GM23248 (cell line): ENCODE measurements at regions not wholly inside any gene's neighbourhood (a gene's known extent, or its start where the extent isn't known, plus 50 kb on each side); places are given as distances from the start of the nearest gene placed in this dataset.

Experiments
- DNase-seq: peaks from one replicate; pipeline ENCODE4 v3.0.0-alpha.2; 2015
- H2AFZ ChIP-seq: fragments of 200-600 bp; sonication (generic); 2 replicates; pipeline ENCODE4 v1.6.1; 2016; ENCODE audit warnings: antibody characterized with exemption
- H3F3A ChIP-seq: fragments of 200-600 bp; sonication (generic); 2 replicates; pipeline ENCODE4 v1.6.1; 2016; ENCODE audit warnings: mild to moderate bottlenecking, antibody characterized with exemption, mixed run types; ENCODE audit not compliant: insufficient read depth
- H3K27ac ChIP-seq: fragments of 200-600 bp; sonication (generic); 2 replicates; pipeline ENCODE4 v1.5.1; 2016; ENCODE audit warnings: mild to moderate bottlenecking
- H3K27me3 ChIP-seq: fragments of 200-600 bp; sonication (generic); replicated peaks from 2 replicates; pipeline ENCODE4 v1.6.1; 2016; ENCODE audit warnings: mild to moderate bottlenecking; ENCODE audit not compliant: insufficient read depth
- H3K36me3 ChIP-seq: fragments of 200-600 bp; sonication (generic); 2 replicates; pipeline ENCODE4 v1.6.1; 2016; ENCODE audit warnings: low read depth, mild to moderate bottlenecking
- H3K4me1 ChIP-seq: fragments of 200-600 bp; sonication (generic); 2 replicates; pipeline ENCODE4 v1.6.1; 2016; ENCODE audit warnings: mild to moderate bottlenecking; ENCODE audit not compliant: insufficient read depth
- H3K4me2 ChIP-seq: fragments of 200-600 bp; sonication (generic); one replicate; pipeline ENCODE4 v1.6.1; 2016; ENCODE audit warnings: mild to moderate bottlenecking; ENCODE audit not compliant: unreplicated experiment
- H3K4me3 ChIP-seq: fragments of 200-600 bp; sonication (generic); 2 replicates; pipeline ENCODE4 v1.5.1; 2016; ENCODE audit warnings: mild to moderate bottlenecking
- H3K79me2 ChIP-seq: fragments of 200-600 bp; sonication (generic); 2 replicates; pipeline ENCODE4 v1.6.1; 2016; ENCODE audit warnings: mild to moderate bottlenecking; ENCODE audit not compliant: insufficient read depth
- H3K9ac ChIP-seq: fragments of 200-600 bp; sonication (generic); 2 replicates; pipeline ENCODE4 v1.6.1; 2016; ENCODE audit warnings: mild to moderate bottlenecking
- H3K9me2 ChIP-seq: fragments of 200-600 bp; sonication (generic); 2 replicates; pipeline ENCODE4 v1.6.1; 2016; ENCODE audit warnings: mixed run types, mild to moderate bottlenecking, moderate library complexity; ENCODE audit not compliant: insufficient read depth
- H3K9me3 ChIP-seq: fragments of 200-600 bp; sonication (generic); one replicate; pipeline ENCODE4 v1.6.1; 2017; ENCODE audit warnings: low read depth
- H4K20me1 ChIP-seq: fragments of 200-600 bp; sonication (generic); 2 replicates; pipeline ENCODE4 v1.6.0; 2016; ENCODE audit not compliant: insufficient read depth
- EZH2 ChIP-seq: fragments of 200-600 bp; sonication (generic); IDR thresholded peaks from 2 replicates; pipeline ENCODE4 v1.6.1; 2018; ENCODE audit warnings: antibody characterized with exemption, mild to moderate bottlenecking; ENCODE audit not compliant: insufficient read depth, poor library complexity, severe bottlenecking
- EZH2phosphoT487 ChIP-seq: fragments of 200-600 bp; sonication (generic); IDR thresholded peaks from 2 replicates; pipeline ENCODE4 v1.6.1; 2018; ENCODE audit warnings: antibody characterized with exemption, moderate library complexity, mild to moderate bottlenecking, low read depth; ENCODE audit not compliant: insufficient read depth
- WGBS, 2 experiments: methylation state at CpG; one replicate each; pipeline ENCODE4 v1.1.6; 2015 to 2017; ENCODE audit warnings: low lambda C conversion rate in 2 of 2, low coverage in 1 of 2; ENCODE audit errors: missing lambda C conversion rate in 2 of 2; 5-methylcytosine and 5-hydroxymethylcytosine counted together
- in situ Hi-C: fragments of 300-500 bp; cut with MboI; formaldehyde crosslinking; loops from 2 replicates; pipeline ENCODE4 v1.15.0; 2020

- in situ Hi-C loops = no loop called here
- Histone ChIP-seq H3K4me2 (no peak overlapping the region), H3K9me2 (no peaks in the 10 kb centered on the region), H2AFZ (no peak overlapping the region), H4K20me1 (no peaks in the 10 kb centered on the region), H3K27me3 (no peaks in the 10 kb centered on the region), H3K9me3 (no peaks in the 10 kb centered on the region), H3K36me3 (no peaks in the 10 kb centered on the region), H3K27ac (no peak overlapping the region), H3K79me2 (no peaks in the 10 kb centered on the region), H3K4me1 (no peaks in the 10 kb centered on the region), H3F3A (no peaks in the 10 kb centered on the region), H3K9ac (no peak overlapping the region), H3K4me3 (no peak overlapping the region)
- WGBS, 2 experiments = 14 to 16% methylated on average over 5 of the region's 5 CpGs
- no peak for DNase-seq
- no peak for TF ChIP-seq EZH2phosphoT487
- TF ChIP-seq EZH2 = no peak
These were observed 162.0 kb upstream of the MGMT start for GRCh38 chr10:129305046-129305445.

DNA sequence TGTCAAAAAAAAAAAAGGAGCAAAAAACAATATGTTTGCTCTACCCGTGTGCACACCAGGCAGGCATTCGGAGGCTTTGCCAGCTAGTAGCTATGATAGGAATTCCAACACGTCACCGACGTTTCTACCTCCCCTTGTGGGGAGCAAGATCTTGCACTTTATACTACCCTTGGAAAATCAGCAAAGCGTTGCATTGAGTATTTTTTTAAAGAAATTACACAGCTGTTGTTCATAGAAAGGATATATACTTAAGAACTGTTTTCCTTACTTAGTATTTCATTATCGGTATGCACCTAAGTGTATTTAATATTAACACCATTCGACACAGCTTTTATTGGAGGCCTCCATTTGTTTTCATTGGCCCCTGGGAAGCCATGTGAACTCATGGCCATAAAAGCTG is 159.9 kb upstream of the MGMT start:
- Histone ChIP-seq H2AFZ (no peak overlapping the region), H3F3A (no peaks in the 10 kb centered on the region), H3K79me2 (no peaks in the 10 kb centered on the region), H3K4me3 (no peak overlapping the region), H3K27ac (no peak overlapping the region), H3K9ac (no peak overlapping the region), H3K27me3 (no peaks in the 10 kb centered on the region), H3K4me1 (no peaks in the 10 kb centered on the region), H3K9me2 (no peaks in the 10 kb centered on the region), H4K20me1 (no peaks in the 10 kb centered on the region), H3K4me2 (no peak overlapping the region), H3K36me3 (no peaks in the 10 kb centered on the region), H3K9me3 (no peaks in the 10 kb centered on the region)
- in situ Hi-C loops = no loop called here
- TF ChIP-seq EZH2 (no peak), EZH2phosphoT487 (no peak)
- 51 to 58% methylated on average over 8 of the region's 8 CpGs for whole genome bisulfite sequencing, 2 experiments
- no peak for DNase-seq

GRCh38 chr10:129308953-129309564 is 158.0 kb upstream of the MGMT start:
- TF ChIP-seq EZH2 = no peak
- TF ChIP-seq EZH2phosphoT487 = no peak
- WGBS, 2 experiments = 36 to 37% methylated on average over 10 of the region's 10 CpGs

GRCh38 chr10:129309565-129309964 is 157.5 kb upstream of the MGMT start:
- Histone ChIP-seq H2AFZ (no peak overlapping the region), H3K27me3 (no peaks in the 10 kb centered on the region), H3K4me1 (no peaks in the 10 kb centered on the region), H3K9ac (no peak overlapping the region), H3K9me2 (no peaks in the 10 kb centered on the region), H3K9me3 (no peaks in the 10 kb centered on the region), H3K4me2 (no peak overlapping the region), H3K79me2 (no peaks in the 10 kb centered on the region), H3F3A (no peaks in the 10 kb centered on the region), H3K4me3 (no peak overlapping the region), H3K36me3 (no peaks in the 10 kb centered on the region), H4K20me1 (no peaks in the 10 kb centered on the region), H3K27ac (no peak overlapping the region)
- TF ChIP-seq EZH2 (no peak), EZH2phosphoT487 (no peak)
- no peak for DNase-seq
- WGBS, 2 experiments = 52 to 57% methylated on average over 5 of the region's 5 CpGs
- in situ Hi-C loops = no loop called here

More at GRCh38 chr10:129308953-129309564, 158.0 kb upstream of the MGMT start:
- Histone ChIP-seq H3K4me1 (no peaks in the 10 kb centered on the region), H3K27me3 (no peaks in the 10 kb centered on the region), H2AFZ (no peak overlapping the region), H3K4me3 (no peak overlapping the region), H3K36me3 (no peaks in the 10 kb centered on the region), H4K20me1 (no peaks in the 10 kb centered on the region), H3K9me2 (no peaks in the 10 kb centered on the region), H3F3A (no peaks in the 10 kb centered on the region), H3K9ac (no peak overlapping the region), H3K27ac (no peak overlapping the region), H3K79me2 (no peaks in the 10 kb centered on the region), H3K4me2 (no peak overlapping the region), H3K9me3 (no peaks in the 10 kb centered on the region)
- in situ Hi-C loops = no loop called here
- no peak for DNase-seq

DNA sequence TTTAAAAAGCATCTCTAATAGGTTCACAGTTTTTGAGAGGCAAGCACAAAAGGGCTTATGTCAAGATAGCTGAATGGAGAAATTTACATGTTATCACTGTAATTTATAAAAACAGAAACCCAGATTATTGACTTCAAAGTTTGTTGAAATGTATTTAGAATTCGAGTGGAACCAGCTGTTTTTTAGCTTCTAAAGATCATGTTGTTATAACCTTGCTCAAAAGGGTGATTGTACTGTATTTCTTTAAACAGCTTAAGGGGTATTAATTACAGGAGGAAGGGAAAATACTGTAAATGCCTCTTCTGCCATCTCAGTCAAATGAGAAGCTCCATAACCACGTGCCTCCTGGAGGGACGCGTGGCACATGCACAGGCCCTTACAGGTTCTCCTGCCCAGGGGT is 156.2 kb upstream of the MGMT start:
- Histone ChIP-seq H3K9me3 (no peaks in the 10 kb centered on the region), H3K79me2 (no peaks in the 10 kb centered on the region), H2AFZ (no peak overlapping the region), H3K36me3 (no peaks in the 10 kb centered on the region), H3K4me3 (no peak overlapping the region), H3F3A (no peaks in the 10 kb centered on the region), H3K4me2 (no peak overlapping the region), H3K9me2 (no peaks in the 10 kb centered on the region), H3K27me3 (no peaks in the 10 kb centered on the region), H3K9ac (no peak overlapping the region), H4K20me1 (no peaks in the 10 kb centered on the region), H3K4me1 (no peaks in the 10 kb centered on the region), H3K27ac (no peak overlapping the region)
- in situ Hi-C loops = no loop called here
- 35 to 38% methylated on average over 4 of the region's 4 CpGs for WGBS, 2 experiments
- DNase-seq = no peak
- TF ChIP-seq EZH2phosphoT487 (no peak), EZH2 (no peak)
